Medulla oblongata (tissue), 1 donor: ENCODE measurements at regions not wholly inside any gene's neighbourhood (a gene's known extent, or its start where the extent isn't known, plus 50 kb on each side); places are given as distances from the start of the nearest gene placed in this dataset.

Source experiments
- DNase-seq: peaks from one replicate; pipeline ENCODE4 v3.0.0-alpha.2; 2015; ENCODE audit errors: extremely low spot score

DNA sequence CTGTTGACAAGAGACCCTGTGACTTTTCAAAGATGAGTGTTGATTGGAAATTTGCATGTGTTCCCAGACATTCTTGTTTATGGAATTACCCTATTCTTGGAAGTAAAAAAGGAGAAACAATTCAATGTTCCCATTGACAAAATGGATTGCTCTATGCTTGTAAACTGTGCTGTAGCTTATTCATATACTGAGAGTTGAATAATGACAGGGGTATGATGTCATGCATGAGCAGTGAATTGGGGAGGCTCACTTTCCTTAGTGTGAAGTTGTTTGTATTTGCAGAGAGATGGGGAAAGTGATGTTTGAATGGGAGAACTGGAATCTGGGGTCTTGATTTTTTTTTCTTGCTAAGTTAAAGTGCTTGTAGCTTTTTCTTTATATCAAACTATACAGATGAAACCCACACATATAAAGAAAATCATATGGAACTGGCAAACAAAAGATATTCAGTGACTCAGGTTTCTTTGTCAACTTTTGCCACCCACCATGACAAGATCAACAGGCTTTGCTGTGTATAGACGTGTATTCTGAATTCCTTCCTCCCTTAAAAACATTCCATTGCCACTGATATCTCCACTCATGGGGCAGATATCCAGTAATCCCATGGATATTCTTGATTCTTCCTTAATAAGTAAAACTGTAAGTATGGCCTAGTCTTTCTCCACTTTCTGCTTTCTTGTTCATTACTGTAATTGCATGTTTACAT, 97.8 kb upstream of the JAG1 start:
- DNase-seq, result no peak

DNA sequence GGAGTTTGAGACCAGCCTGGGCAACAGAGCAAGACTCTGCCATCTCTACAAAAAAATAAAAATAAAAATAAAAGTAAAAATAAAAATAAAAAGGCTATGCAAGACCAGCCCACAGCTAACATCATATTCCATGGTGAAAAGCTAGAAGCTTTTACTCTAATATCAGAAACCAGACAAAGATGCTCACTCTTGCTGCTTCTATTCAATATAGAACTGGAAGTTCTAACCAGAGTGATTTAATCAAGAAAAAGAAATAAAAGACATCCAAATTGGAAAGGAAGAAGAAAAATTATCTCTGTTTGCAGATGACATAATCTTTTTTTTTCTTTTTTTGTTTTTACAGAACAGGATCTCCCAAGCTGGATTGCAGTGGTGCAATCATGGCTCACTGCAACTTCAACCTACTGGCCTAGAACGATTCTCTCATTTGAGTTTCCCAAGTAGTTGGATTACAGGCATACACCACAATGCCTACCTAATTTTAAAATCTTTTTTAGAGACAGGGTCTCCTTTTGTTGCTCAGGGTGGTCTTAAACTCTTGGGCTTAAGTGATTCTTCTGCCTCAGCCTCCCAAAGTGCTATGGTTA, 100.7 kb upstream of the JAG1 start:
- no peak for DNase-seq

DNA sequence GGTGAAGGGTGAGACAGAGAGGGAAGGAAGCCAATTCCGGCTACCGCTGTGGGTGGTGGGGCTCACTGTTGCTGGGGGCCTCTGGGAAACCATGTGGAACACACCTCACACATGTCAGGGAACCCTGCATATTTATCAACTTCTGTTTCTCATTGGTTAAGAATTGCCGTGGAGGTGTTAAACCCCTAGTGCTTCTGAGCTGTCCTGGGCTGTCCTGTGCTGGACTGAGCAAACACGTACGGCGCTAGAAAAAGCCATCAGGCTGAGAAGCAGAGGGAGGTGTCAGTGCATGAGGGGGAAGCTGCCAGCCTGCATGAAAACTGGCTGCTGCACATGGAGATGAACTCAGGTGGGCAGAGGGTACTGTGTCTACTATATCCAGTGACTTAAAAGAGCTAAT, 103.9 kb upstream of the JAG1 start:
- no peak for DNase-seq

DNA sequence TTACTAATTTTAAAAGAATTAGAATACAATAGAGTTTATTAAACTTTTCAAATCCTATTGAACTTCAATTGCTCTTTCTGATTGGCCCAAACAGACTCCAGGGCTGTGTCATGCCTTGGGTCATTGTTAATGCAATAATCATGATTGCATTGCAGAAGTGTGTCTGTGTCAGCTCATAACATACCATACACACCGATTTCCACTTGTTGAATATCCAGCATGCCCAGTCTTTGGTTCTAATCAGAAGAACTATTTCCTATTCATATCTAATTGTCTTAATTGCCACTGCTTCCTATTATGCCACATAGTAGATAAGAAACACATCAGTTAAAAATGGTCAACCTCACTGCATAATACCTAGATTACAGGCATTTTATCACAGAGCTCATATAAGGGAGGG, 106.1 kb upstream of the JAG1 start:
- DNase-seq, result no peak

DNA sequence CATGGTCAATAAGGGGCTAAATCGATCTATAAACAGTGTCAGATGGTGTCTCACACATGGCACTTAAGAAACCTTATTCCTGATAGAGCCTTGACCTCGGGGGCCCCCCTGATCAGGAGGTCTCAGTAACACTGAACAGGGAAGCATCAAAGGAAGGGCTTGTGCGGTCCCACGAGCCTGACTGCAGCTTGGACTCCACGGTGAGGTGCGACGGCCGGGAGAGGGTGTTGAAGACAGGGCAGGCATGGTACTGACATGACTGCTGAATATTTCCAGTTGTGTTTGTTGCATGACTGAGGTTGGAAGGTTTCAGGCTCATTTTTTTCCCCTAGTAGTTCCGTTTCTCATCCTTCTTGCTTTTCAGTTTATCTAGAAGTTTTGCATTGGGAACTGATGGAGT, 107.1 kb upstream of the JAG1 start:
- no peak for DNase-seq

DNA sequence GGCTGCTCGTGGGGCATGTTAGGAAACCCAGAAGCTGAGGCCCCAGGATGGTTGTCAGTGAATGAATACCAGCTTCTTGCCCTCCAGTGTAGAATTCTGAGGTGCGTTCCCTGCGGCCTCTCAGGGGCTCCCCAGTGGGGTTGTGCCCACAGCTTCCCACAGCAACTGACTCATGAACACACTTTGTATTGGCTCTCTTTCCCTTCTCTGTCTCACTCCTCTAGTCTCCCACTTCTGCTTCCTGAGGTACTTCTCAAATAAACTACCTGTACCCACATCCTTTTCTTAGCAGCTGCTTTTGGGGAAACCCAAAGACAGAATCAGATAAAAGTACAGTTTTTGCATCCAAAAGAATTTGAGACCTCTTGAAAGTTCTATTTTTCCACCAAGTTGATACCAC, 107.7 kb upstream of the JAG1 start:
- no peak for DNase-seq

DNA sequence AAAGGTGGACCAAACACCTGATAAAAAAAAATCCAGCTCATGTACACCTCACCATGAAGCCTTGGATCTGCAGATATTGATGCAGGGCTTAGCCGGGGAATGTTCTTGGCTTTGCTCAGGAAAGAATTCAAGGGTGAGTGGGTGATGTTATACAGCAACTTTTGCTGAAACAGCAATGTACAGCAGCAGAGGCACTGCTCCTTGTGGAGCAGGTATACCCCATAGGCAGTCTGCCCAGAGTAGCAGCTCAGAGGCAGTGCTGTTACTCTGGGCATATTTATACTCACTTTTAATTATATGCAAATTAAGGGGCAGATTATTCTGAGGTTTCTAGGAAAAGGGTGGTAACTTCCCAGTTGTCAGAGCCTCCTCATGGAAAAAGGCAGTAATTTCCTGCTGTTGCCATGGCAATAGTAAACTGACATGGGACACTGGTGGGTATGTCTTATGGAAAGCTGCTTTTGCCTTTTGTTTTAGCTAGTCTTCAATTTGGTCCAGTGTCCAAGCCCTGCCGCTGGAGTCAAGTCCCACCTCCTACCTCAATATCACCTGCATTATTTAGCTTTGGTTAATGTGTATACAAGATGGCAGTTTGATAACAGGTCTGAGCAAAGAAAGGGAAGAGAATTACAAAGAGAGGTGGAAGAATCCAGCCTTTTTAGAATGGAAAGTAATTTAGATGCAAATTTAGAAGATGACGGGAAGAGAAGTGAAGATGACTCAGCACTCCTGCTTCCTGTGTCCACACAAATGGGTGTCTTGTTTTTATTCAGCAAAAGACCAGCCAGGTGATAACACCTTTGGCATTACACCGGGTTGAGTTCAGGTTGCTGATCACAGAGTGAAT, 110.1 kb upstream of the JAG1 start:
- DNase-seq, result no peak

DNA sequence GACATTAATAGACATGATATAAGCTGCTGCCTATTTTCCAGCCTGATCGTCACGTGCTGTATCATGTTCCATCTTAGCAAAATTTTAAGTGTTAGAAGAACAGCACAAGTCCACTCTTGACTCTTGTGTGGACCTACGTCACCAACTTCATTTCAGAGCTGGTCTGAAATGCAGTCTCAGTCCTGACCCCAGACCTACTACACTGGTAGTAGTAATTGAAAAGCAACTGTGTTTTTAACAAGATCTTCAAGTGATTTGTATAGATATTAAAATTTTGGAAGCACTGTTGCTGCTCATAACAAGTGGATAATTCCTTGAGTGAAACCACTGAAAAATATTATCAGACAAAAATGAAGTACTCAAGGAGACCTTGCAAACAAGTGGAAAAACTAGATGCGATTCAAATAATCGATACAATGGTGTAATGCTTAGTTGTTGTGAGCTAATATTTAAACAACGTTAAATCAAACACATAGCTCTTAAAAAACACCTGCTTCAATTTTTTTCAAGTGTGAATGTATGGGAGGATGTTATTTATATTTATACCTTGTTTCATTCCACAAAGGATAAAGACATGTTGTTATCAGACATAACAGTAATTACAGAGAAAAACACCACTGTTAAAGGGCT, 110.9 kb upstream of the JAG1 start:
- no peak for DNase-seq

DNA sequence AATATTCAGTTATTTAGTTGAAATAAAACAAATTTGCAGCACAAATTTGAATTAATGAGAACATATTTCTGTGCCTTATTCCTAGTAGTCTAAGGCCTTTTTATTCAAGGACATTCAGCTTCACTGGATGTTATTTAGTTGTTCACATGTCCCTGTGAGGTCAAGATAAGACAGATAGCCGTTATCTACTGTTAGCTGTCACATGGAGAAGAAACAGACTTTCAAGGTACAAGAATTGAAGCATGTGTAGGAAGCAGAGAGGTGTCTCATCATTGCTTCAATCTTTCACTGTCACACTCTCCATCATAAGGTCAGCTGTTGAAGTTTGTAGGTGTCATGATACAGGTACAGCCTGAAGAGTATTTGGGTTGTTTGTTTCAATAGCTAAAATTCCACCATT, 112.9 kb upstream of the JAG1 start:
- DNase-seq, result no peak

DNA sequence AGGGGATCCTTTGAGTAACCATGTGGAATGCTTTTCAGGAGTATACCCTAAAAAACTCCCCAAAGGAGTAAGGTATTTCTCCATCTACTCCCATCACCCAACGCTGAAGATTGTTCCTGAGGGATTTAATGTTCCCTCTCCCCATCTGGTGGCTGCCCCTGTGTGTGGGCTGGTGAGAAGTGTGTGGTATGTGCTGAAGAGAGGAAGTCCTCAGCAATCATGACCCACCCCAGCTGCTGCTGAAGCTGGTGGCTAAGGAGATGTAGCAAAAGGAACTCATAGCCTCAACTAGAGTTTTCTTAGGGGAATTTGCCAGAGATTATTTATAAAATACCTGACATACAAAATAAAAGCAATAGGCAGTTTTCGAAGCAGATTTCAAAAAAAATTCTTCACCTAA, 114.3 kb upstream of the JAG1 start:
- no peak for DNase-seq

DNA sequence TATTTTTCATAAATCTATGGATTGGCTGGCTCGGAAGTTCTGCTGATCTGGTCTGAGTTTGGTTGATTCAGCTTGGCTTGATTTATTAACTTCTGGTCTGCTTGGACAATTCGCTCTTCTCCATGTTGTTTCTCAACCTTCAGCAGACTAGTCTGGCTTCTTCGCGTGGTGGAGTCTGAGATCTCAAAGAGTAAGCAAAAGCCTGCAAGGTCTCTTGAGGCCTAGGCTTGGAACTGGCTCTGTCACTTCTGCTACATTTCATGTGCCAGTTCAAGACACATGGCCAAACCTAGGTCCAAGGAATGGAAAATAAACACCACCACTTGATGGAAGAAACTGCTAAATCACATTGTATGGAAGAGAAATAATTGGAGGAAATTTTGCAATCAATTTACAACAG, 115.1 kb upstream of the JAG1 start:
- DNase-seq, result no peak

DNA sequence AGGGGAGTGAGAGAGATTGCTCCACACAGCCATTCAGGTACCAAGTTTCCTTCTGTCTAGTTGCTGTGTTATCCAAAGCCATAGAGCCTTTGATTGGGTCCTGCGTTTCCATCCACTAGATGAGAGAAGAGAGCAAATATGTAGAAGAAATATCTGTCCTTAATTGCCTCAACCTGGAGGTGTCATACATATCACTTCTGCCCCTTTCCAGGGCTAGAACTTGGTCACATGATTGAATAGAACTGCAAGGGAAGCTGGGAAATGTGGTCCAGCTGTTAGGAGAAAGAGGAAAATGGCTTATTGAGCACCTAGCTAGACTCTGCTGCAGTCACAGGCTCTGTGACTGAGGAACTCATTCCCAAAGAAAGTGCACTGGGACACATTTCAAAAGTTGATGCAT, 115.6 kb upstream of the JAG1 start:
- no peak for DNase-seq

DNA sequence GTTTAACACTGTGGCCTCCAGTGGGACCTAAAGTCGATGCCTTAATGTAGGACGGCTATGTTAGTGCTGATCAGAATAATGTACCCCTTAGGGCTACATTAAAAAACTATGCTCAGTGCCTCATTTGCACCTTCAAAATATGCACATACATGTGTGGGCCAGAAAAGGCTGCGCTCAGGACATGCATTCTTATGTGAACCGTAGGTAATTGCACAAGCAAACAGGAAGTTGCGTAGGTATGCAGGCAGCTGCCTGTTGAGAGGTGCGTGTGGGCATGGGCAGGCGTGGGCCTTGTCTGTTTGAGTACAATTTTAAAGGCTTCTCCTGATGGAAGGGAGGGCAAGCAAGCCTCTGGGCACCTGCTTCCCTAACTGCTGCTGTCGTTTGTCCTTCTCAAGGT, 116.2 kb upstream of the JAG1 start:
- no peak for DNase-seq

DNA sequence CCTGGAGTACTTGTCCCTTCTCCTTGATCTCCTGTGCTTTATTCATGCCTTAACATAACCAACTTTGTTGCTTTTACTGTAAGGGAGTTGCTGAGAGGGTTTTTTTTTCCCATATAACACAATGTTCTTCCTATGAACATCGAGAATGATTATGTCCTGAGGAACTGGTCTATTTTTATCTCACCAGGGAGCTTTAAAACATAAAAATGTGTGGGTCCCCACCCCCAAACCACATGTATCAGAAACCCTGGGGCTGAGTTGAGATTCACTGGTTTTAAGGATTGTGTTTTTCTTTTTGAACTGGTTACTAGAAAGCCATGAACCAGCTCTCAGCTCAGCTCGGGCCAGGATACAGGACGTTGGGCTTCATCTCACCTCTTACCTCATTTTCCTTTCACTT, 118.5 kb upstream of the JAG1 start:
- no peak for DNase-seq

DNA sequence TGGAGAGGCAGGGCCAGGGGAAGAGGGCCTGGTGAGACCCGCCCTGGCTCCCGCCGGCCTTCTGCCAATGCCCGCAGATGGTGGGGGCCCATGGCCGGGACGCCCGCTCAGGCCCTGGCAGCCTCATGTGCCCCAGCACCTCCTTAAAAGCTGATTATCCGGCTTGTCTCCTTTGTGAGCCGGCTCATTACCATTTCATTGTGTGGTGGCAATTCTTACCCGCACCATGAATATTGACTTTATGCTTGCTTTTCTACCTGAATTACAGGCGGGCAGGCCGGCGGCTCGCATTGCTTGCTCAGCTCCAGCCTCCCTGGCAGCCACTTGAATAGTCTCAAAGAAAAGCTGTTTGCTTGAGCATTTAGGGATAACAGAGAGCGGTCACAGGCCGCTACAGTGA, 120.0 kb upstream of the JAG1 start:
- peak; percentile 3 for DNase-seq

DNA sequence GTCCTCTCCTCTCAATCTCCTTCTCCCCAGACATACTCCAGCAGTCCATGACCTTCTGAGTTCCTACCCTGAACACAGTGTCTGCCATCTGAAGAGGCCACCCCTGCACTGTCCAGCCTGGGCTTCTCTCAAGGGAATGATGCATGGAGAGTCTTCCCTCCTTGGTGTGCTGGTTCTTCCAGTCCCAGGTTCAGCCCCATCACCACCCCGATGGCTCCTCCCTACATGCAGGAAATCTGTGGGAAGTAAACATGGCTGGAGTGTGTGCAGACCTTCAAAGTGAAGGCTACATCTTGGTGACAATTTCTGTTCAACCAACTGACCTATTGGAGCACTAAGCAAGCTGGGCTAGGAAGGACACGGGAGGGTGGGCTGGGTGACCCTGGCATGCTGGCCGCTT, 121.0 kb upstream of the JAG1 start:
- DNase-seq, result no peak

DNA sequence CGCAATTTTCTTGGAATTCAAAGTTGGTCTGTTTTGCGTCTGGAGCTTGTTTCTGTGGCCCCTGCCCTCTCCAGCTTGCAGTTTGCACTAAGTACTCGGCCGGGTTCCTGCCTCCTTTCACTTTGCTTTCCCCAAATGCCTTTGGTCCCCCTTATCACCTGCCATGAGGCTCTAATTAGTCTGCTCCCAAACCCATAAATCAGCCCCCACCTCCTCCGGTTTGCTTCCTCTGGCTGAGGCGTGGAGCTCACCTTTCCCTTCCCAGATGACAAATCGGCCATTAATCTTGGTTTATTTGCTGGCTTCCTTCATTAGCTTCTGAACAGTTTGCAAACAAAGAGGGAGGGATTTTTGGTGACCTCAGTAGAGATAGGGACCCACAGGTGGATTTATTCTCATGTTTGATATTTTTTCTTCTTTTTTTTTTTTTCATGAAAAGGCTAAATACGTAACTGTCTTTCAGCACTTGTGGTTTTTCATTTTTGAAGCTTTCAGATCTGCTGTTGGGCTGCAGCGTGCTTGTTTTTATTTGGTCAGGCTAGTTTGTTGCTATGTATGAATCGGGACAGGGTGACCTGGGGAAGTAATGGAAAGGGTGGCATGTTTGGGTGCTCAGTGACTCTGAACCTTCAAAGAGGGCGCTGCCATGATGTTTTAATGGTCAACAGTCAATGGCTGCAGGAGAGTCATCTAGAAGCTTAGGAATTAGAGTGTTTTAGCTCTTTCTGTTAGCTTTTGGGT, 121.7 kb upstream of the JAG1 start:
- no peak for DNase-seq

DNA sequence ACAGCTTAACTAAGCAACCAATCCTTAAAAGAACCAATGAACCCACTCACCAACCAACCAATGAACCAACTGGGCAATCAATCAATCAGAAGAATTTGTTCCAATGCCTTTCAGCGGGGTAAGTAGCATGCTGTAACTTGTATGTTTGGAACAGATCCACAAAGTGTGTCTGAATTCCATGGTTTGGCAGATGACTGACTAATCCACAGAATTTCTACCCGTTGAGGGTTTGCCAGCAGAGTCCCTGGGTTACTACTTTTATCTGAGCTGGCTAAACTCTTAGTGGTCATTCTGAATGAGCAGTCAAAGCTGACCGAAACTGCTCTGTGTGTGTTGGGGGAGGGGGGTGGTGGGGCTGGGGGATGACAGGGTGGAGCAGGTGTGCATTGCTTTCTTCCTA, 125.0 kb upstream of the JAG1 start:
- DNase-seq, result no peak

DNA sequence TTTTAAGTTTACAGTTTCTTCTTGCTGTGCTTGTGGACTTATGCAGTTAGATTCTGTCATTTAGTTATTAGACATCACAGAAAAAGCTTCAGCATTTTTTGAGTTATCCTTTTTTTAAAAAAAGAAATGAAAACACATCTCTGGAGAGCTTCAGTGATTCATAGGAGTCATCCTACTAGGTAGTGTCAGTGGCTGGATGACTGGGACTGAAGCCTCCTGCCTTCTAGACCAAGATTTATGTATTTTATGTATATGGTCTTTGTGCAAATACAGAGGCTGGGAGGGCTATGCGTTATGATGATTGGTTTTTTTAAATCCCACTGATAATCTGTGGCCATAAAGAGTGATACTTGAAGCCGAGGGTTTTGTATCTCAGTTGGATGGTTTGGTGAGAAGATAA, 125.9 kb upstream of the JAG1 start:
- DNase-seq, result no peak

DNA sequence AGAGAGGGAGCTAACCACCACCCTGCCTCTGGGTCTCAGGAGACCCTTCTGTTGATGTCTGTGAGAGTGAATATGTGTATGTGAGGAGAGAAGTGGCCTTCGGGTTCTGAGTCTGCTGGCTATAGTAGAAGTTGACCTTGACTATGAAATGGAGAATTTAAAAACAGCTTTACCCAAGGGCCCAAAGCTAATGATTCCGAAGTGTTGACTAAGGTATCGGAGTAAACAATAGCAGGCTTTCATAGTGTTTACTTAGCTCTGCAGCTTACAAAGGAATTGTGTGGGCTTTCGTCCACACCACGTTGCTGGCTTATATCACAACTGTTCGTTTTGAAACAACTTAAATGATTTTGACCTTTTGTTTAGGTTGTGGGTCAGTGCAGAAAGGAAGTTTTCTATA, 126.5 kb upstream of the JAG1 start:
- DNase-seq, result no peak

DNA sequence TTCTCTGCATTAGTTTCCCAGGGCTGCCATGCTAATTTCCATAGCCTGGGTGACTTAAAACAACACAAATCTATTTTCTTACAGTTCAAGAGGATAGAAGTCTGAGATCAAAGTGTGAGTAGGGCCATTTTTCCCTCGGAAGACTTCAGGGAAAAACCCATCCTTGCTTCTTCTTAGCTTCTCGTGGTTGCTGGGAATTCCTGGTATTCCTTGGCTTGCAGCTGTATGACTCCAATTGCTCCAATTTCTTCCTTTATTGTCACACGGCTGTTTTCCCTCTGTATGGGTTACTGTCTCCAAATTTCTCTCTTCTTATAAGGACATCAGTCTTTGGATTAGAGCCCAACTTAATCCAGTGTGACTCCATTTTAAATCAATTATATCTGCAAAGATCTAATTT, 128.4 kb upstream of the JAG1 start:
- DNase-seq, result no peak

DNA sequence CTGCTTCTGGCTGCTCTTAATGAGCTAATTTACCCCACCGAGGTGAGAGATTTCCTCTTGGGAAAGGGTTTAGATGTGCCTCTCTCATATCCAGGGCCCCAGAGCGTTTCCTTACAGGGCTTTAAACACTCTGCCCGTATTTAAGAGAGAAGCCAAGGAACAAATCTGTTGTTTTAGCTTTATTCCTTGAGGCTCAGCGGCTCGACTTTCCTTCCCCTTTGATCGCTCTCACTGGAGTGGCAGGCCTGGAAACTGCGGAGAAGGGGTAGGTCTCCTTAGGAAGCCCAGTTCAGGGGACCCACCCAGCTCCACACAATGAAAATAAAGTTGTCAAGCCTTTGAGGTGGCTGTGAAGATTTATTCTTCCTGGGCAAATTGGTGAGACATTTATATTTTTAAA, 132.0 kb upstream of the JAG1 start:
- no peak for DNase-seq
